ENCODE measurements at regions not wholly inside any gene's neighbourhood (a gene's known extent, or its start where the extent isn't known, plus 50 kb on each side); places are given as distances from the start of the nearest gene placed in this dataset.

DNA sequence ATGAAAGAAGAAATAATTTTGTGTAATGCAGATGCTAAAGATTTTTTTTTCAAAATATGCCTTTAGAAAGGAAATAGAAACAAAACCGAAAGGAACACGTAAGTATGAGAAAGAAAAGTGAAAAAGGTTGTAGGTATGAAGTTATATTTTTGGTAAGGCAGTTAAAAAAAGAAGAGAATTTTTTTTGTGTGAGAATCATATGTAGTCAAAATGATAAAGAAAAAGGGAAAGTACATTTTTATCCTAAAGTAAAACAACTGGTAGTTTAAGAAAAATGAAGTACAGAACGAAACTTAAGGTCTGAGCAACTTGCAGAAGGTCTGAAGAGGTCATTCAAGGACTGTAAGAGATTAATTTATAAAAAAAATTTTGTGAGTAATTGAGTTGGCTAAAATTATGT, 164.0 kb upstream of the TRAM1L1 start:
- no peak overlapping the region for H3K27ac Mint-ChIP-seq
- intact Hi-C loops (cut with micrococcal nuclease), result no loop called here
- no peaks in the 10 kb centered on the region for H3K36me3 Mint-ChIP-seq (ENCODE audit: low read depth)
- H3K27me3 Mint-ChIP-seq, result no peaks in the 10 kb centered on the region
- no peak overlapping the region for H3K4me3 Mint-ChIP-seq
- no peaks in the 10 kb centered on the region for H3K4me1 Mint-ChIP-seq (ENCODE audit: low read depth)
- H3K9me3 Mint-ChIP-seq, result peaks cover 10% of the 10 kb centered on the region

DNA sequence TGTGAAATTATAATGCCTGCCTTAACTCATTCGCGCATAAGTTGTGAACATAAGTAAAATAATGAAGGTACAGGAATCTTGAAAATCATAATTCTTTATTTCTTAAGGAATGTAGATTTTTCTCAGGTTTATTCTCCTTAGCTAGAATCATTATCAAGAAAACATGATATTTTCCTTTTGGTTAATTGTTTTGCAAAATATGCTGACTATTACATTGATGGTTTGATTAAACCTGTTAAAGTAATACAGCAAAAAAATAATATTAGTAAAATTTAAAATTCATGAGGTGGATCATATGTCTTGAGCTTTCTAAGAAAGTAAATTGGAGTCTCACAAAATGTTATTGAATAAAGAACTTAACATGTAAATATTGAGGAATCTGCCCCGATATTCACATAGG, 178.7 kb upstream of the TRAM1L1 start:
- H3K4me1 Mint-ChIP-seq (ENCODE audit: low read depth), result no peaks in the 10 kb centered on the region
- intact Hi-C loops (cut with micrococcal nuclease), result no loop called here
- peaks cover 8% of the 10 kb centered on the region for H3K9me3 Mint-ChIP-seq
- H3K4me3 Mint-ChIP-seq, result no peak overlapping the region
- no peaks in the 10 kb centered on the region for H3K27me3 Mint-ChIP-seq
- no peak overlapping the region for H3K27ac Mint-ChIP-seq
- H3K36me3 Mint-ChIP-seq (ENCODE audit: low read depth), result no peaks in the 10 kb centered on the region

DNA sequence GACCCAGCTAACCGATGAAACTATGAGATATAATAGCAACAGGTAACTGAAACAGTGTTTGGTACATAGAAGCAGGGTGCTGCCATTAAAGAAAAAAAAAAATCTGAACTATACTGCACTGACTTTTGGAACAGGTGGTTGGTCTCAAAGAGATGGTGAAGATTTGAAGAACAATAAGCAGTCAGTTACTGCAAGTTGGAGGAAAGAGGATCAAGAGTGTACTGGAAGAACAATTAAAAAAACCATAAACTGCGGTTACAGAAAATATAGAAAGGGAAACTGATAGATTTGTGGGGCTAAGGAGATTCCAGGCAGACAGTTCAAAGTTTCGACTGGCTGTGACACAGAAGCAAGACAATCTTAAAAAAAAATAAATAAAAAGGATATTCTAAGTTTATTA, 181.9 kb upstream of the TRAM1L1 start:
- Mint-ChIP-seq H3K9me3 (peaks cover 8% of the 10 kb centered on the region), H3K36me3 (ENCODE audit: low read depth) (no peaks in the 10 kb centered on the region), H3K4me1 (ENCODE audit: low read depth) (no peaks in the 10 kb centered on the region), H3K27me3 (no peaks in the 10 kb centered on the region), H3K27ac (no peak overlapping the region), H3K4me3 (no peak overlapping the region)
- intact Hi-C loops (cut with micrococcal nuclease), result no loop called here

DNA sequence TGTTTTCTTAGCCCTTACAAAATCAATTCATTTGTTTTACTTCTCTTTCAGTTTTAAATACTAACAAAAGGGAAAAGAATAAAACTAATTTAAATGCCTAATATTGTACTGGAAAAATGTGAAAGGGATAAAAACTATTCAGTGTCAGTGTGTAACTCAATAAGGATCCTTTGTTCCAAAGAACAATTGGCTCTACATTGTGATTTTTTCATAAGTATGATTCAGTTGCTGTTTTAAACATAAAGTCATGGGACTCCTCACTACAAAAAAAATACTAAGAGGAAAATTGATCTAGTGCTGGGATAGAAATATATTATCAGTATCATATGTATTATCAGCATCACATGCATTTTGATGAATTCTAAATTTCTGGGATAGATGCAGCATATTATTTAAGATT, 199.4 kb upstream of the TRAM1L1 start:
- H3K9me3 Mint-ChIP-seq, result peaks cover 9% of the 10 kb centered on the region
- H3K4me3 Mint-ChIP-seq, result no peak overlapping the region
- H3K27ac Mint-ChIP-seq, result no peak overlapping the region
- intact Hi-C loops (cut with micrococcal nuclease), result no loop called here
- H3K27me3 Mint-ChIP-seq, result no peaks in the 10 kb centered on the region
- H3K36me3 Mint-ChIP-seq (ENCODE audit: low read depth), result no peaks in the 10 kb centered on the region
- no peaks in the 10 kb centered on the region for H3K4me1 Mint-ChIP-seq (ENCODE audit: low read depth)

- H3K4me3 Mint-ChIP-seq, result no peak overlapping the region
- H3K36me3 Mint-ChIP-seq (ENCODE audit: low read depth), result no peaks in the 10 kb centered on the region
- H3K27ac Mint-ChIP-seq, result no peak overlapping the region
- H3K9me3 Mint-ChIP-seq, result no peaks in the 10 kb centered on the region
- H3K4me1 Mint-ChIP-seq (ENCODE audit: low read depth), result no peaks in the 10 kb centered on the region
- H3K27me3 Mint-ChIP-seq, result no peaks in the 10 kb centered on the region
- intact Hi-C loops (cut with micrococcal nuclease), result no loop called here
Measured at GRCh38 chr4:117293784-117294183, 208.4 kb upstream of the TRAM1L1 start.

DNA sequence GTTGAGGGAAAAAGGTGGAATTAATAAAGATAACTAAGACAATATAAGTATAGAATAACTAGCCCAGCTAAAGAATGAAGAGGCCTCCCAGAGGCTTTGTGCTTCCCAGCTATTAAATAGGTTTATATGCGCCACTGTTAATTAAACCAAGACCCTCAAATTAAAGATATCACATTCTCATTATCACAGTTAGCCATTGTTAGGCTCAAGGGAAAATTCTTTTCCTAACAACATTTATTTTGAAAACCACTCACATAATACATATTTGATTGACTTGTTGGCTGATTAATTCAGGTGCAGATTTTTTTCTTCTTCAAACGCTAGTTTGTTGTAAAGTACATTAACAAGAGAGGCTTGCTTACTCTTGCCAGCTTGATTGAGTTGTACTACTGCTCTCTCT, 216.8 kb upstream of the TRAM1L1 start:
- H3K9me3 Mint-ChIP-seq, result no peaks in the 10 kb centered on the region
- no peak overlapping the region for H3K27ac Mint-ChIP-seq
- intact Hi-C loops (cut with micrococcal nuclease), result no loop called here

DNA sequence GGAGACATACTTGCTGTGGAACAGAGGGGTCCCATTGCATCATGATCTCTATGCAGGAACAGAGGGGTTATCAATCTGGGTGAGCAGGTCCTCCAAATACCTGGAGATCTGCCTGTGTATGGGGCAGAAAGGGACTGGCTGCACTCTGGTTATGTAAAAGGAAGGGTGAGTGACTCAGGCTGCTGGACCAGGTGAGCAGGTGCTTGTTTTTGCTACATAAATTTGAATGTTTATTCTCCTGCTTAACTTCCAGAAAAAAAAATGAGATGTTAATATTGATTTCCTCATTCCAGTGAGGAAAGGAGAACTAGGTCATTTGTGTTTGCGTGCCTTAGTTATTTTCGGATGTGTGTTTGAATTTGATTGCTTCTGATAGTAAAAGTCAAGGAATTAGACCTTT, 225.8 kb upstream of the TRAM1L1 start:
- no peak overlapping the region for H3K27ac Mint-ChIP-seq
- H3K9me3 Mint-ChIP-seq, result no peaks in the 10 kb centered on the region
- H3K36me3 Mint-ChIP-seq (ENCODE audit: low read depth), result no peaks in the 10 kb centered on the region
- no peaks in the 10 kb centered on the region for H3K4me1 Mint-ChIP-seq (ENCODE audit: low read depth)
- H3K27me3 Mint-ChIP-seq, result no peaks in the 10 kb centered on the region
- no peak overlapping the region for H3K4me3 Mint-ChIP-seq
- intact Hi-C loops (cut with micrococcal nuclease), result no loop called here

More for the DNA sequence above, 216.8 kb upstream of the TRAM1L1 start:
- Mint-ChIP-seq H3K4me3 (no peak overlapping the region), H3K4me1 (ENCODE audit: low read depth) (no peaks in the 10 kb centered on the region), H3K36me3 (ENCODE audit: low read depth) (no peaks in the 10 kb centered on the region), H3K27me3 (no peaks in the 10 kb centered on the region)

DNA sequence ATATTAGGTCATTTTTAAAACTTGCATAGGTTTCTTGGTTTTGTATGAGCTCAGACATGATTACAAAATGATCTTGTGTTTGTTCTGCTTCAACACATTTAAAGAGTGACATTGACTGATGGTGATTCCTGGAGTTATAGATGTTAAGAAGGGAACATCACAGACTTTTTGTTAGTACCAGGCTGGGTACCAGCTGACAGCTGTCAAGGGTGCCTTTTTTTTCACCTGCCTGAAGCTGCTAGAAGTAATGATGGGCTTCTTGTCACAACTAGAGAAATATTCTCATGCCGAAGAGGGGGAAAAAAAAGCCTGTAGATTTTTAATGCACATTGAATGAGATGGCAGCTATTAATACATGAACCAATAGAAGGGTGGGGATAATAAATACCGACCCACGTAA, 226.6 kb upstream of the TRAM1L1 start:
- Mint-ChIP-seq H3K27me3 (no peaks in the 10 kb centered on the region), H3K27ac (no peak overlapping the region), H3K4me3 (no peak overlapping the region), H3K36me3 (ENCODE audit: low read depth) (no peaks in the 10 kb centered on the region), H3K4me1 (ENCODE audit: low read depth) (no peaks in the 10 kb centered on the region), H3K9me3 (no peaks in the 10 kb centered on the region)
- intact Hi-C loops (cut with micrococcal nuclease), result no loop called here

DNA sequence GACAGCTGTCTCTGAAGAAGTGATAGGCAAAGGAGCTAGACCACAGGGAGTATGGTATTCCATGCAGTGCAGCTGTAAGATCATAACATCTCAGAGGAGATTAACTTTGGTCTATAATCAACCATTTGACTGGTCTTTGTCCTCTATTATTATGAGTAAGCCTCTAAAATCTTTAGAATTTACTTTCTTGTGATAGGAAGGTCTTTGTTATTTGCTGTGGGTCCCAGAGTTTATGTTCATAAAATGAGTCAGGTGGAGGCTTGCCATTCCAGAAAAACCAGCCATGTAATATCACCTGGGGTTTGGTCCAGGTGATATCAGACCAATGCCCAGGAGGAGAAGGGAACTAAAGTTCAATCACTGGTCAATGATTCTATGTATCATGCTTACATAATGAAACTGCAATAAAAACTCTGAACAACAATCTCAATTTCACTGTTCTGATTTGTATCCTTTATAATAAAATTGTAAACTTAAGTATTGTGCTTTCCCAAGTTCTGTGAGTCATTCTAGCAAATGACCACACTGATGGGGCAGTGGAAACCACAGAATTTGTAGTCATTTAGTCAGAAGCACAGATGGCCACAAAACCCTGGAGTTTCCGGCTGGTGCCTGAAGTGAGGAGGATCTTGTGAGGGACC, 239.6 kb upstream of the TRAM1L1 start:
- Mint-ChIP-seq H3K4me3 (no peak overlapping the region), H3K36me3 (ENCODE audit: low read depth) (no peaks in the 10 kb centered on the region), H3K27ac (no peak overlapping the region), H3K4me1 (ENCODE audit: low read depth) (no peaks in the 10 kb centered on the region), H3K27me3 (no peaks in the 10 kb centered on the region), H3K9me3 (peaks cover 9% of the 10 kb centered on the region)
- intact Hi-C loops (cut with micrococcal nuclease), result no loop called here

- Mint-ChIP-seq H3K27ac (no peak overlapping the region), H3K27me3 (no peaks in the 10 kb centered on the region), H3K36me3 (ENCODE audit: low read depth) (no peaks in the 10 kb centered on the region), H3K4me1 (ENCODE audit: low read depth) (no peaks in the 10 kb centered on the region), H3K4me3 (no peak overlapping the region), H3K9me3 (peaks cover 9% of the 10 kb centered on the region)
- intact Hi-C loops (cut with micrococcal nuclease), result no loop called here
Measured at GRCh38 chr4:117326091-117326490, 240.7 kb upstream of the TRAM1L1 start.

DNA sequence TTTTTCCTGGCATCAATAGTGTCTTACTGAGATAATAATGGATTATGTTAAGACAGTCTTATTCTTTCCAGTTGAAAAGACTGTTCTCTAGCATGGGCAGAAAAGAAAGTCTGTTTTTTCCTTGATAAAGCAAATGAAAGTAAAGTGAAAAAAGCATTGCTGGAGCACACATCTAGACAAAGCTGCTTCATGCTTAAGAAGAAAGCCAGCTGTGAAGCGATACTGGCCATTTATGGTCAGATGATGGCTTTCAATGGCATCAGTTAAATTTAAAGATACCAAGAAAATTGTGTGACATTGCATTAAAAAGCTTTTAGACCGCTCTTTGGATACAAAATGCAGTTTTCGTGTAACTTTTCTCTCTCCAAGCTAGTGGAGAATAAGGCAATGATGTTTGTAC, 242.1 kb upstream of the TRAM1L1 start:
- Mint-ChIP-seq H3K4me3 (no peak overlapping the region), H3K27me3 (no peaks in the 10 kb centered on the region), H3K4me1 (ENCODE audit: low read depth) (no peaks in the 10 kb centered on the region), H3K36me3 (ENCODE audit: low read depth) (no peaks in the 10 kb centered on the region), H3K9me3 (peaks cover 9% of the 10 kb centered on the region), H3K27ac (no peak overlapping the region)
- intact Hi-C loops (cut with micrococcal nuclease), result no loop called here

DNA sequence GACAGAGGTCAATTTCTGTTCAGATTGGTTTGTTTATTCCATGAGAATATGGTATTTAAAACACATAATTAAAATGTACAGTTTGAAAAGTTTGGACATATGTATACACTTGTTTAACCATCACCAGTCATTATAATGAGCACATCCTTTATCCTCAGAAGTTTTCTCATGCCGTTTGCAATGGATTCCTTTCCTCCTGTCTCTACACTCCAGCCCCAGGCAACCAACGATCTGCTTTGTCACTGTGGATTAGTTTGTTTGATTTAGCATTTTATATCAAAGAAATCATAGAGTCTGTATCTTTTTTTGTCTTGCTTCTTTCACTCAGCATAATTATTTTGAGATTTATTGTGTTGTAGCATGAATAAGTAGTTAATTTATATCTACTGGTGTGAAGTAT, 243.0 kb upstream of the TRAM1L1 start:
- no peak overlapping the region for H3K4me3 Mint-ChIP-seq
- no peak overlapping the region for H3K27ac Mint-ChIP-seq
- H3K9me3 Mint-ChIP-seq, result peaks cover 9% of the 10 kb centered on the region
- H3K27me3 Mint-ChIP-seq, result no peaks in the 10 kb centered on the region
- H3K36me3 Mint-ChIP-seq (ENCODE audit: low read depth), result no peaks in the 10 kb centered on the region
- H3K4me1 Mint-ChIP-seq (ENCODE audit: low read depth), result no peaks in the 10 kb centered on the region
- intact Hi-C loops (cut with micrococcal nuclease), result no loop called here

DNA sequence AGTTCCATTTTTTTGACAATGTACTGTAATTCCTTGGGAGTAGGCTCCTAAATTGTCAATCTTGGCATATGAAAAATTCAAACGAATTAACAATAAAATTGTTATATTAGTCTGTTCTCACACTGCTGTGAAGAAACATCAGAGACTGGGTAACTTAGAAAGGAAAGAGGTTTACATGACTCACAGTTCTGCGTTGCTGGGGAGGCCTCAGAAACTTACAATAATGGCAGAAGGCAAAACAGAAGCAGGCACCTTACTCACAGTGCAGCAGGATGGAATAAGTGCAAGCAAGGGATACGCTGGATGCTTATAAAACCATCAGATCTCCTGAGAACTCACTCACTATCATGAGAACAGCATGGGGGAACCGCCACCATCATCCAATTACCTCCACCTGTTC, 246.4 kb upstream of the TRAM1L1 start:
- H3K4me3 Mint-ChIP-seq, result no peak overlapping the region
- no peaks in the 10 kb centered on the region for H3K27me3 Mint-ChIP-seq
- intact Hi-C loops (cut with micrococcal nuclease), result no loop called here
- H3K4me1 Mint-ChIP-seq (ENCODE audit: low read depth), result no peaks in the 10 kb centered on the region
- H3K36me3 Mint-ChIP-seq (ENCODE audit: low read depth), result no peaks in the 10 kb centered on the region
- H3K27ac Mint-ChIP-seq, result no peak overlapping the region
- H3K9me3 Mint-ChIP-seq, result no peaks in the 10 kb centered on the region

DNA sequence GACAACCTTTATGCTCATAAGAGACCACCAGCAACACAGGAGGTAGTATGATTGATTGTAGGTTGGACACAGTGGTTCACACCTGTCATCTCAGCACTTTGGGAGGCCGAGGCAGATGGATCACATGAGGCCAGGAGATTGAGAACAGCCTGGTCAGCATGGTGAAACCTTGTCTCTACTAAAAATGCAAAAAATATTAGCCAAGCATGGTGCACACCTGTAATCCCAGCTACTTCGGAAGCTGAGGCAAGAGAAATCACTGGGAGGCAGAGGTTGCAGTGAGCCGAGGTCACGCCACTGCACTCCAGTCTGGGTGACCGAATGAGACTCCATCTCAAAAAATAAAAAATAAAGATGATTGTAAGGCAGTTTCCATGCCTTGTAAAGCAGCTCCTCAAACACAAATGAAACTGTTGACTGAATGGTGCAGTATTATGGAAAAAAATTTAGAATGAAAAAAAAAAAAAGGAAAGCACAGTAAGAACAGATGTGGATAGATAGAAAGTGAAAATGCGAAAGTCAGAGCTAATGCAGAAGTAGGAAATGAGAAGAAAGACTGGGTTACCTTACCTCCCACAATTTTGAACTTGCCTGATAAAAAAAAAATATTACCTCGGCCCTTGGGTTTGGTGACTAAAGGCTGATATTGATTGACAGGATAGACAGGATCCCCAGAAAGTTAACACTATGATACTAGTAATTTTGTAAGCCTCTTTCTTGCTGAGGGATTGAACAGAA, 249.2 kb upstream of the TRAM1L1 start:
- H3K27me3 Mint-ChIP-seq, result no peaks in the 10 kb centered on the region
- H3K27ac Mint-ChIP-seq, result no peak overlapping the region
- no peak overlapping the region for H3K4me3 Mint-ChIP-seq
- intact Hi-C loops (cut with micrococcal nuclease), result no loop called here
- no peaks in the 10 kb centered on the region for H3K36me3 Mint-ChIP-seq (ENCODE audit: low read depth)
- no peaks in the 10 kb centered on the region for H3K4me1 Mint-ChIP-seq (ENCODE audit: low read depth)
- H3K9me3 Mint-ChIP-seq, result no peaks in the 10 kb centered on the region

GRCh38 chr4:117357437-117357836, 272.1 kb upstream of the TRAM1L1 start:
- H3K4me1 Mint-ChIP-seq (ENCODE audit: low read depth), result no peaks in the 10 kb centered on the region
- no peaks in the 10 kb centered on the region for H3K9me3 Mint-ChIP-seq
- H3K4me3 Mint-ChIP-seq, result no peak overlapping the region
- intact Hi-C loops (cut with micrococcal nuclease), result no loop called here
- no peaks in the 10 kb centered on the region for H3K36me3 Mint-ChIP-seq (ENCODE audit: low read depth)
- H3K27ac Mint-ChIP-seq, result no peak overlapping the region
- H3K27me3 Mint-ChIP-seq, result no peaks in the 10 kb centered on the region

All from dendritic cell treated with granulocyte-macrophage colony-stimulating factor and Interleukin-4, amounts not matched to agents 40 ng/mL and 50 ng/mL, for 4 days (primary cell).